HG03432 (cell line): ENCODE measurements at regions not wholly inside any gene's neighbourhood (a gene's known extent, or its start where the extent isn't known, plus 50 kb on each side); places are given as distances from the start of the nearest gene placed in this dataset.

Source experiments
- ATAC-seq: cut with Tn5 transposase; IDR thresholded peaks from one replicate; pipeline ENCODE4 v1.9.1; 2021; ENCODE audit warnings: mild to moderate bottlenecking, moderate library complexity; ENCODE audit not compliant: unreplicated experiment

GRCh38 chr1:219774386-219774785 is 154.0 kb downstream of the SLC30A10 start:
- no peak for ATAC-seq

DNA sequence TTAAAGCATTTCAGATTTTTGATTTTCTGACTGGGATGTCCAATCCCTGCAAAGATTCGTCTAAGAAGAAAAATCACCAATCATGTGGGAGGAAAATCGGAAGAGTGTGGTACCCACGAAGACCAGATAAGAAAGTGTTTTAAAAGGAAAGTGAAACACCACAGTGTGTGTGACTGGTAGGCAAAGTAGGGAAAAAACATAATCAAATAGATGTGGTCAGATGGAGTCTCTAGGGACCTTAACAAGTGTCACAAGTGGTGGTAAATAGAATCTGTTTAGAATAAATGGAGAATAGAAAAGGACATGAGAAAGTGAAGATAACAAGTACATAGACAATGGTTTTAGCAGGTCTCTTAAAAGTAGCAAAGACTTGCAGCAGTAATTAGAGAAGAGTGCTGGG is 154.6 kb downstream of the SLC30A10 start:
- ATAC-seq: peak; percentile 100

GRCh38 chr1:219773110-219773509 is 155.2 kb downstream of the SLC30A10 start:
- ATAC-seq: no peak

GRCh38 chr1:219772265-219773036 is 155.9 kb downstream of the SLC30A10 start:
- no peak for ATAC-seq

- no peak for ATAC-seq
These were observed 157.3 kb downstream of the SLC30A10 start for GRCh38 chr1:219771080-219771479.

- no peak for ATAC-seq
These were observed 150.4 kb upstream of the ZC3H11B start for GRCh38 chr1:219763321-219763720.

GRCh38 chr1:219761208-219761860 is 148.4 kb upstream of the ZC3H11B start:
- no peak for ATAC-seq

DNA sequence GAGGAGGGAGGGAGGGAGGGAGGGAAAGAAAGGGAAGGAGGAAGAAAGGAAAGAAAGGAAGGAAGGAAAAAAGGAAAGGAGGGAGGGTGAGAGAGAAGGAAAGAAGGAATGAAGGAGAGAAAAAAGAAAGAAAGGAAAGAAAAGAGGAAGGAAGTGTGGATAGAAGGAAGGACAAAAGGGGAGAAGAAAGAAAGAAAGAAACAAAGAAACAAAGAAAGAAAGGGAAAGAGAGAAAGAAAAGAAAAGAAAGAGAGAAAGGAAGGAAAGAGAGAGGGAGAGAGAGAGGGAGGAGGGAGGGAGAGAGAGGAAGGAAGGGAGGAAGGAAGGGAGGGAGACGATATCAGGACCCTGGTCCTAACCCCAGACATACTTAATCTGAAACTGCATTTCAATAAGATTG is 146.2 kb upstream of the ZC3H11B start:
- ATAC-seq: no peak

GRCh38 chr1:219757890-219758289 is 145.0 kb upstream of the ZC3H11B start:
- no peak for ATAC-seq

DNA sequence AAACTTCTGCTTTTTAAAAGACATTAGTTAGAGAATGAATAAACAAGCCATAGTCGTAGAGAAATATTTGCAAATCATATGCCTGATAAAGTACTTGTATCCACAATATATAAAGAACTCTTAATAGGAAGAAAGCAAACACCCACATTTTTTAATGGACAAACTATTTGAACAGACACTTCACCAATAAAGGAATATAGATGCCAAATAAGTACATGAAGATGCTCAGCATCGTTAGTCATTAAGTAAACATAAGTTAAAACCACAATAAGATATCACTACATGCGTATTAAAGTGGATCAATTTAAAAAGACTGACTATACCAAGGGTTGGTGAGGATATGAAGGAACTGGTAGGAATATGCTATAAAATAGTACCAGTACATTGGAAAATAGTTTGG is 142.3 kb upstream of the ZC3H11B start:
- no peak for ATAC-seq

DNA sequence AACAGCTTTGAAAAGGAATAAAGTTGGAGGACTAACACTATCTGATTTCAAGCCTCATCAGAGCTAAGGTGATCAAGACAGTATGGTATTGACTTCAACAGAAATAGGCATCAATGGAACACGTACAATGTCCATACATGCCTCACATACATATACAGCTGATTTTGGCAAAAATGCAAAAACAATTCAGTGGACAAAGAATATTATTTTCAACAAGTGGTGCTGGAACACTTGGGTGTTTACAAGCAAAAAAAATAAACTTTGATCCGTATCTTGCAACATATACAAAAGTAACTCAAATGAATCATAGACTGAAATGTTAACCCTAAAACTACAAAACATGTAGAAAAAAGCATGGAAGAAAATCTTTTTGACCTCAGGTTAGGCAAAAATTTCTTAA is 141.9 kb upstream of the ZC3H11B start:
- ATAC-seq: no peak

DNA sequence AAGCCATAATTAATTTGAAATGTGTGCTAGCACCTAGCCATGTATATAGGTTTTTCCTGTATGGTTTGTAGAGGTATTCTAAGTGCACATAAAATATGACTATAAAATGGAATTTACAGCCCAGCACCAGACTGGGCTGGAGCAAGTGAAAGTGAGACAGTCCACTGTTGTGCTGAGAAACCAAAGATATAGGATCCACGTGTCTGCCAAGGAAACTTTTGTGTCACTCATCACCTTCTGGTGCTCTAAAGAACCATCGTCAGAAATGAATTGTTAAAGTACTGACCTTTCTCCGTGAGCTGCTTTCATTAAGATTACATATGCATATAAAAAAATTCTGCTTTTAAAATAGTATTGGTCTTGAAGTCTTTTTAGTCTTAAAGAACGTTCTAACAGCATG is 141.0 kb upstream of the ZC3H11B start:
- no peak for ATAC-seq

DNA sequence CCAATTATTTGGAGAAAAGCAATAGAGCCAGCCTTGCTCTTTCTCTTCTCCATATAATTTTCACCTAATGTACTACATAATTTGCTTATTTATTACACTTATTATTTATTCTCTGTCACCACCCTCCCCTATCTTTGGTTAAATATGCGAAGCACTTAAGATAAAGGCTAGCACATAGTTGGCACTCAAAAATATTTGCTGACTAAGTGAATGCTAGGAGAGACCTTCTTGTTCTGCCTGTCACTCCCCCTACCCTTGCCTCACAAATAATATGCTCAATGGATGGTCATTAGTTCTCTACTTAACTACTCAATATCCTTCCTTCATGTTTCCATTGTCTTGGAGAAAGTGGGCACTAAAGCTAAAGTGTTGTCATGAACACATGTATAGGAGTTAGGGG is 139.7 kb upstream of the ZC3H11B start:
- ATAC-seq: no peak

- ATAC-seq: no peak
These were observed 139.1 kb upstream of the ZC3H11B start for GRCh38 chr1:219751870-219752507.

- no peak for ATAC-seq
These were observed 136.5 kb upstream of the ZC3H11B start for GRCh38 chr1:219749370-219749769.

DNA sequence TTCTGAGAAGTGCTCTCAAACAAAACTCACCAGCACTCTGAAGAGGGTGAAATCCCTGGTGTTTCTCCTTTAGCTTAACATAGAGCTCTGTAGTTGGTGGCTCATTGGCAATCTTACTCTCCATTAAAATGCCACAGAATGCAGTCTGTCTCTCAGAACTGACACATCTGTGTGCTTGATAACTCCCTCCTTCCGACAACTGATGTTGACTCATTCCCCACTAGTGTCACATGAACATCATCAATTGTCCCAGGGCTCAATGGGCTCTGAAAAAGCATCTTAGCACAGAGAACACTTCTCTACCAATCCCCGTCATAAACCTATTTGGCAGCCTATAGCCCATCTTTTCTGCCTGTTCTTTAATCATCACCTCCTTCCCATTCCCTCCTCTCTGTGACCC is 133.2 kb upstream of the ZC3H11B start:
- no peak for ATAC-seq

GRCh38 chr1:219744652-219745469 is 132.0 kb upstream of the ZC3H11B start:
- no peak for ATAC-seq

- no peak for ATAC-seq
These were observed 128.4 kb upstream of the ZC3H11B start for GRCh38 chr1:219741011-219741970.

- ATAC-seq: no peak
These were observed 120.7 kb upstream of the ZC3H11B start for GRCh38 chr1:219733511-219734174.
